DND-41 (cell line): ENCODE measurements at regions not wholly inside any gene's neighbourhood (a gene's known extent, or its start where the extent isn't known, plus 50 kb on each side); places are given as distances from the start of the nearest gene placed in this dataset.

Source experiments
- ATAC-seq: fragments of 200-7000 bp; cut with Tn5 transposase; 3 replicates; pipeline ENCODE4 v1.9.1; 2021; ENCODE audit warnings: low read depth; ENCODE audit not compliant: insufficient read depth
- DNase-seq: peaks from one replicate; pipeline ENCODE4 v3.0.0-alpha.2; 2020
- H2AFZ ChIP-seq: 2 replicates; pipeline ENCODE4 v1.6.0; 2012; ENCODE audit warnings: low read depth, low read length
- H3K27ac ChIP-seq: 2 replicates; pipeline ENCODE4 v1.5.1; 2012; ENCODE audit warnings: low read length, inconsistent platforms
- H3K27me3 ChIP-seq: fragments of 200-600 bp; sonication (generic); 2 replicates; pipeline ENCODE4 v1.6.0; 2012; ENCODE audit warnings: low read length, mild to moderate bottlenecking, inconsistent platforms; ENCODE audit not compliant: insufficient read depth, poor library complexity
- H3K36me3 ChIP-seq: 2 replicates; pipeline ENCODE4 v1.5.1; 2012; ENCODE audit warnings: low read length, inconsistent platforms; ENCODE audit not compliant: insufficient read depth
- H3K4me1 ChIP-seq: 2 replicates; pipeline ENCODE4 v1.5.1; 2012; ENCODE audit warnings: mild to moderate bottlenecking, low read length; ENCODE audit not compliant: insufficient read depth
- H3K4me2 ChIP-seq: 2 replicates; pipeline ENCODE4 v1.6.0; 2012; ENCODE audit warnings: mild to moderate bottlenecking, moderate library complexity, low read length, inconsistent platforms; ENCODE audit not compliant: insufficient read depth
- H3K4me3 ChIP-seq, 2 experiments: fragments of 200-600 bp in 1 of 2; shearing (Covaris generic) in 1 of 2; 2 replicates each; pipeline ENCODE4 v1.5.1; 2012 to 2016; ENCODE audit warnings: inconsistent platforms in 2 of 2, low read length in 2 of 2, mild to moderate bottlenecking in 2 of 2, low read depth in 1 of 2, moderate library complexity in 1 of 2
- H3K79me2 ChIP-seq: 2 replicates; pipeline ENCODE4 v1.6.0; 2012; ENCODE audit warnings: low read length, inconsistent platforms; ENCODE audit not compliant: insufficient read depth
- H3K9ac ChIP-seq: 2 replicates; pipeline ENCODE4 v1.6.0; 2012; ENCODE audit warnings: low read depth, mild to moderate bottlenecking, inconsistent platforms, low read length, moderate library complexity
- H3K9me3 ChIP-seq: 2 replicates; pipeline ENCODE4 v1.5.1; 2012; ENCODE audit warnings: low read length, moderate library complexity, mild to moderate bottlenecking, inconsistent platforms; ENCODE audit not compliant: insufficient read depth, severe bottlenecking
- H4K20me1 ChIP-seq: 2 replicates; pipeline ENCODE4 v1.6.0; 2012; ENCODE audit warnings: low read length; ENCODE audit not compliant: insufficient read depth
- CTCF ChIP-seq: IDR thresholded peaks from 2 replicates; pipeline ENCODE4 v1.5.1; 2012; ENCODE audit warnings: borderline replicate concordance, low read length, moderate library complexity, mild to moderate bottlenecking; ENCODE audit not compliant: poor library complexity, severe bottlenecking; ENCODE audit errors: extremely low read depth
- EZH2 ChIP-seq: IDR thresholded peaks from 3 replicates; pipeline ENCODE4 v1.6.1; 2012; ENCODE audit warnings: borderline replicate concordance, low read depth, mild to moderate bottlenecking, moderate library complexity, low read length, inconsistent platforms; ENCODE audit not compliant: severe bottlenecking

- H3K36me3 ChIP-seq, result no peaks in the 10 kb centered on the region
- no peak overlapping the region for H3K9ac ChIP-seq
- H3K79me2 ChIP-seq, result no peaks in the 10 kb centered on the region
- no peaks in the 10 kb centered on the region for H3K9me3 ChIP-seq
- no peak overlapping the region for H3K27ac ChIP-seq
- H4K20me1 ChIP-seq, result no peaks in the 10 kb centered on the region
- H3K4me2 ChIP-seq, result no peak overlapping the region
- H3K4me3 ChIP-seq, result no peak overlapping the region
- no peaks in the 10 kb centered on the region for H3K27me3 ChIP-seq
- TF ChIP-seq CTCF (no peak), EZH2 (no peak)
- DNase-seq (no peak), ATAC-seq (no peak)
- no peaks in the 10 kb centered on the region for H3K4me1 ChIP-seq
- H2AFZ ChIP-seq, result no peak overlapping the region
These were observed 983.8 kb downstream of the TTLL7 start for GRCh38 chr1:83015163-83015562.

- no peak for DNase-seq
- H3K9me3 ChIP-seq, result no peaks in the 10 kb centered on the region
- no peak for ATAC-seq
These were observed 986.0 kb downstream of the TTLL7 start for GRCh38 chr1:83012950-83013349.

GRCh38 chr1:83011265-83011664 is 987.7 kb downstream of the TTLL7 start:
- Histone ChIP-seq H3K27ac (no peak overlapping the region), H3K4me1 (no peaks in the 10 kb centered on the region), H3K9me3 (no peaks in the 10 kb centered on the region), H4K20me1 (no peaks in the 10 kb centered on the region), H3K79me2 (no peaks in the 10 kb centered on the region), H3K4me3 (no peak overlapping the region), H3K27me3 (no peaks in the 10 kb centered on the region), H3K36me3 (no peaks in the 10 kb centered on the region), H2AFZ (no peak overlapping the region), H3K9ac (no peak overlapping the region), H3K4me2 (no peak overlapping the region)
- no peak for ATAC-seq
- no peak for TF ChIP-seq CTCF
- TF ChIP-seq EZH2, result no peak
- DNase-seq, result no peak

More at GRCh38 chr1:83012950-83013349, 986.0 kb downstream of the TTLL7 start:
- Histone ChIP-seq H3K27ac (no peak overlapping the region), H3K4me2 (no peak overlapping the region), H3K79me2 (no peaks in the 10 kb centered on the region), H3K9ac (no peak overlapping the region), H2AFZ (no peak overlapping the region), H3K36me3 (no peaks in the 10 kb centered on the region), H3K4me1 (no peaks in the 10 kb centered on the region), H3K4me3 (no peak overlapping the region), H4K20me1 (no peaks in the 10 kb centered on the region), H3K27me3 (no peaks in the 10 kb centered on the region)
- TF ChIP-seq CTCF, result no peak
- no peak for TF ChIP-seq EZH2

- Histone ChIP-seq H2AFZ (no peak overlapping the region), H3K27ac (no peak overlapping the region), H3K36me3 (no peaks in the 10 kb centered on the region), H3K27me3 (no peaks in the 10 kb centered on the region), H3K4me2 (no peak overlapping the region), H3K4me3 (no peak overlapping the region), H3K9ac (no peak overlapping the region), H3K9me3 (no peaks in the 10 kb centered on the region), H3K79me2 (no peaks in the 10 kb centered on the region), H3K4me1 (no peaks in the 10 kb centered on the region), H4K20me1 (no peaks in the 10 kb centered on the region)
- TF ChIP-seq CTCF (no peak), EZH2 (no peak)
- no peak for ATAC-seq
- DNase-seq, result no peak
These were observed 992.7 kb downstream of the TTLL7 start for GRCh38 chr1:83006271-83006670.
